Mesenchymal stem cell (in vitro differentiated cells and primary cell): ENCODE measurements at regions not wholly inside any gene's neighbourhood (a gene's known extent, or its start where the extent isn't known, plus 50 kb on each side); places are given as distances from the start of the nearest gene placed in this dataset.
"Not testable (repeated sequence)": the region's sequence is repeated elsewhere in the genome, so short reads cannot be mapped to it uniquely, and the experiment has no call there.

Source experiments
- DNase-seq: peaks from one replicate; pipeline ENCODE4 v3.0.0-alpha.2; 2013
- H2AFZ ChIP-seq: one replicate; pipeline ENCODE4 v1.6.1; 2013; ENCODE audit warnings: low read depth, mild to moderate bottlenecking, control low read depth, inconsistent platforms, low read length, moderate library complexity
- H2AK5ac ChIP-seq: 2 replicates; pipeline ENCODE4 v1.6.1; 2013; ENCODE audit warnings: low read length, moderate library complexity, mild to moderate bottlenecking, inconsistent platforms; ENCODE audit not compliant: severe bottlenecking
- H2BK120ac ChIP-seq: one replicate; pipeline ENCODE4 v1.6.1; 2013; ENCODE audit warnings: low read depth, mild to moderate bottlenecking, inconsistent platforms, low read length, moderate library complexity
- H2BK12ac ChIP-seq, 2 experiments: one replicate each; pipeline ENCODE4 v1.6.1; 2013; ENCODE audit warnings: inconsistent platforms in 2 of 2, low read length in 2 of 2, mild to moderate bottlenecking in 2 of 2, moderate library complexity in 2 of 2, control low read depth in 1 of 2
- H2BK15ac ChIP-seq: one replicate; pipeline ENCODE4 v1.6.1; 2013; ENCODE audit warnings: mild to moderate bottlenecking, low read depth, inconsistent platforms; ENCODE audit not compliant: poor library complexity, severe bottlenecking
- H2BK5ac ChIP-seq: 2 replicates; pipeline ENCODE4 v1.6.1; 2013; ENCODE audit warnings: low read depth, mild to moderate bottlenecking, low read length, control low read depth, inconsistent platforms; ENCODE audit not compliant: poor library complexity, severe bottlenecking
- H3K14ac ChIP-seq, 2 experiments: one replicate each; pipeline ENCODE4 v1.6.1; 2013; ENCODE audit warnings: inconsistent platforms in 2 of 2, low read length in 2 of 2, control low read depth in 1 of 2, mild to moderate bottlenecking in 1 of 2, moderate library complexity in 1 of 2
- H3K18ac ChIP-seq, 2 experiments: one replicate each; pipeline ENCODE4 v1.6.1; 2013; ENCODE audit warnings: inconsistent platforms in 2 of 2, low read length in 2 of 2, control low read depth in 1 of 2, low read depth in 1 of 2, mild to moderate bottlenecking in 1 of 2
- H3K23ac ChIP-seq, 2 experiments: one replicate each; pipeline ENCODE4 v1.6.1; 2013; ENCODE audit warnings: inconsistent platforms in 2 of 2, low read length in 2 of 2, mild to moderate bottlenecking in 2 of 2, moderate library complexity in 2 of 2, control low read depth in 1 of 2
- H3K27ac ChIP-seq: 2 replicates; pipeline ENCODE4 v1.5.1; 2013; ENCODE audit warnings: mild to moderate bottlenecking, moderate library complexity, low read length, control low read depth, inconsistent platforms; ENCODE audit not compliant: poor library complexity, severe bottlenecking
- H3K27me3 ChIP-seq, 2 experiments: 2 replicates each; pipeline versions ENCODE4 v1.6.1 to v1.7.0; 2013; ENCODE audit warnings: low read length in 2 of 2, mild to moderate bottlenecking in 2 of 2, moderate library complexity in 2 of 2, control low read depth in 1 of 2, inconsistent platforms in 1 of 2; ENCODE audit not compliant: control insufficient read depth in 1 of 2, insufficient read depth in 1 of 2
- H3K36me3 ChIP-seq, 2 experiments: 2 replicates each; pipeline versions ENCODE4 v1.6.1 to v1.7.0; 2013; ENCODE audit warnings: low read length in 2 of 2, control low read depth in 1 of 2, inconsistent platforms in 1 of 2, low read depth in 1 of 2, mild to moderate bottlenecking in 1 of 2; ENCODE audit not compliant: insufficient read depth in 2 of 2, control insufficient read depth in 1 of 2
- H3K4ac ChIP-seq, 2 experiments: one replicate each; pipeline ENCODE4 v1.6.1; 2013; ENCODE audit warnings: inconsistent platforms in 2 of 2, low read length in 2 of 2, mild to moderate bottlenecking in 2 of 2, moderate library complexity in 2 of 2, control low read depth in 1 of 2, low read depth in 1 of 2
- H3K4me1 ChIP-seq: 2 replicates; pipeline ENCODE4 v1.6.1; 2013; ENCODE audit warnings: low read depth, low read length, control low read depth; ENCODE audit not compliant: control insufficient read depth, insufficient read depth
- H3K4me2 ChIP-seq: 2 replicates; pipeline ENCODE4 v1.6.1; 2013; ENCODE audit warnings: low read length, mild to moderate bottlenecking, inconsistent platforms; ENCODE audit not compliant: poor library complexity, severe bottlenecking
- H3K4me3 ChIP-seq, 2 experiments: 2 replicates each; pipeline versions ENCODE4 v1.5.1 to v1.7.0; 2013; ENCODE audit warnings: low read length in 2 of 2, mild to moderate bottlenecking in 2 of 2, control low read depth in 1 of 2, low read depth in 1 of 2; ENCODE audit not compliant: insufficient read depth in 1 of 2
- H3K79me1 ChIP-seq: replicated peaks from 2 replicates; pipeline ENCODE4 v1.6.1; 2013; ENCODE audit warnings: mild to moderate bottlenecking, control low read depth, low read length, inconsistent platforms; ENCODE audit not compliant: poor library complexity, severe bottlenecking
- H3K9ac ChIP-seq: 2 replicates; pipeline ENCODE4 v1.7.0; 2013; ENCODE audit warnings: mild to moderate bottlenecking, low read length, moderate library complexity
- H3K9me3 ChIP-seq: 2 replicates; pipeline ENCODE4 v1.7.0; 2013; ENCODE audit warnings: mild to moderate bottlenecking, low read length; ENCODE audit not compliant: control insufficient read depth
- H4K8ac ChIP-seq: one replicate; pipeline ENCODE4 v1.6.1; 2013; ENCODE audit warnings: inconsistent platforms, mild to moderate bottlenecking, low read length, moderate library complexity
- H4K91ac ChIP-seq: one replicate; pipeline ENCODE4 v1.6.1; 2013; ENCODE audit warnings: mild to moderate bottlenecking, low read length, inconsistent platforms
- WGBS: methylation state at CpG from one replicate; pipeline ENCODE4 v1.1.7; 2013; ENCODE audit warnings: mixed read lengths; 5-methylcytosine and 5-hydroxymethylcytosine counted together

- Histone ChIP-seq H3K23ac (peak overlapping the region in 1 of 2 experiments; percentile 59), H3K14ac (peak overlapping the region in 1 of 2 experiments; percentile 55), H3K4ac (peak overlapping the region in 1 of 2 experiments; percentile 79), H3K9ac (peak overlapping the region; percentile 72), H4K91ac (no peak overlapping the region), H3K27me3 (peaks cover 0 to 62% of the 10 kb centered on the region in 2 experiments), H2AFZ (peak overlapping the region; percentile 71), H2AK5ac (no peak overlapping the region), H4K8ac (peak overlapping the region; percentile 45), H3K9me3 (no peaks in the 10 kb centered on the region), H3K18ac (peak overlapping the region; percentile 52 to 73), H3K4me1 (peaks cover 10% of the 10 kb centered on the region), H2BK15ac (no peak overlapping the region), H2BK120ac (no peak overlapping the region), H3K36me3 (no peaks in the 10 kb centered on the region), H3K4me3 (peak overlapping the region; percentile 50 to 81), H3K4me2 (peak overlapping the region; percentile 99), H2BK5ac (no peak overlapping the region), H3K27ac (peak overlapping the region; percentile 56), H2BK12ac (no peak overlapping the region), H3K79me1 (no peaks in the 10 kb centered on the region)
- peak; percentile 87 for DNase-seq
- under 1% methylated on average over 34 of the region's 36 CpGs for WGBS
Measured at GRCh38 chr6:26234421-26235301, 130.3 kb upstream of the BTN3A2 start.

- H2BK5ac ChIP-seq = no peak overlapping the region
- no peak overlapping the region for H3K27ac ChIP-seq
- H2BK120ac ChIP-seq = no peak overlapping the region
- no peak overlapping the region for H3K23ac ChIP-seq
- H3K4me2 ChIP-seq = peak overlapping the region; percentile 99
- no peak overlapping the region for H4K91ac ChIP-seq
- no peak overlapping the region for H3K18ac ChIP-seq
- H3K9me3 ChIP-seq = no peaks in the 10 kb centered on the region
- no peak overlapping the region for H3K4ac ChIP-seq
- H3K36me3 ChIP-seq = no peaks in the 10 kb centered on the region
- no peak overlapping the region for H2AK5ac ChIP-seq
- H3K4me3 ChIP-seq = peak overlapping the region in 1 of 2 experiments; percentile 81
- no peak overlapping the region for H3K14ac ChIP-seq
- 19% methylated on average over 2 of the region's 3 CpGs for WGBS
- H2AFZ ChIP-seq = no peak overlapping the region
- DNase-seq = no peak
- H4K8ac ChIP-seq = no peak overlapping the region
- no peak overlapping the region for H2BK15ac ChIP-seq
- H3K9ac ChIP-seq = peak overlapping the region; percentile 72
- peaks cover 10% of the 10 kb centered on the region for H3K4me1 ChIP-seq
- no peak overlapping the region for H2BK12ac ChIP-seq
- H3K27me3 ChIP-seq = peaks cover 0 to 68% of the 10 kb centered on the region in 2 experiments
- H3K79me1 ChIP-seq = no peaks in the 10 kb centered on the region
Measured at GRCh38 chr6:26235302-26235670, 129.7 kb upstream of the BTN3A2 start.

- not testable (repeated sequence) for H3K4ac ChIP-seq, H3K36me3 ChIP-seq, H3K18ac ChIP-seq, H2AK5ac ChIP-seq, H3K9ac ChIP-seq, H4K8ac ChIP-seq, H2BK120ac ChIP-seq, H2BK12ac ChIP-seq, H3K27ac ChIP-seq, DNase-seq, H2BK15ac ChIP-seq, H3K79me1 ChIP-seq, H2AFZ ChIP-seq, H2BK5ac ChIP-seq, H3K23ac ChIP-seq, H3K4me2 ChIP-seq, H3K4me1 ChIP-seq, H4K91ac ChIP-seq, H3K9me3 ChIP-seq, H3K14ac ChIP-seq
- WGBS = 98% methylated on average over 18 of the region's 18 CpGs
- peaks cover 0 to 72% of the 10 kb centered on the region in 2 experiments for H3K27me3 ChIP-seq
- peak overlapping the region in 1 of 2 experiments; percentile 90 for H3K4me3 ChIP-seq
Measured at GRCh38 chr6:26239415-26239814, 125.6 kb upstream of the BTN3A2 start.
